GM12892 (cell line): ENCODE measurements at regions not wholly inside any gene's neighbourhood (a gene's known extent, or its start where the extent isn't known, plus 50 kb on each side); places are given as distances from the start of the nearest gene placed in this dataset.

ENCODE experiments used
- POLR2A ChIP-seq: IDR thresholded peaks from 2 replicates; pipeline ENCODE4 v1.6.1; 2011; ENCODE audit warnings: low read depth, low read length, control low read depth
- POLR2AphosphoS5 ChIP-seq: IDR thresholded peaks from 2 replicates; pipeline ENCODE4 v1.6.1; 2011; ENCODE audit warnings: low read depth, low read length, control low read depth

DNA sequence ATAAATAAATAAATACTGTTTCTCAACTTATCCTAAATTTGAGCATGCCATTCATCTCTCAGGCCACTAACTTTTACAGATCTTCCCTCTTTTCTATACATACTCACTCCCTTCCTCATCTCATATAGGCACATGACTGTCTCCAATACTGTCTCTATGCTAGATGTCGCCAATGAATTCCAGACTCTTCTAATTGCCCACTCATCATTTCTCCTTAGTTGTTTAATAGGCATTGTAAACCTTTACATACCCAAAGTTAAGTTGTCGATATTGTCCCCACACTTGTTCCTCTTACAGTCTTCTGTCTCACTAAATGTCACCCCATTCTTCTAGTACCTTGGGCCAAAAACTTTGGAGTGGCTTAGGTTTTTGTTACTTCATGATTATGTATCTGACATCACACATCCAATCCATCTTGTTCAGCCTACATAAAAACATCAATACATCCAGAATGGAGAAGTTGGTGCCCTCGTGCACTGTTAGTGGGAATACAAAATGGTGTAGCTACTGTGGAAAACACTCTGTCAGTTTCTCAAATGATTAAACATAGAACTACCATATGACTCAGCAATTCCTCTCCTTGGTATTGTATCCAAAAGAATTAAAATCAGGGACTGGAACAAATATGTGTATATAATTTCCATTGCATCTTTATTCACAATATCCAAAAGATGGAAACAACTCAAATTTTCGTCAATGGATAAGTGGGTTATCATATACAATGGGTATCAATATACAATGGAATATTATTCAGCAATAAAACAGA is 935.1 kb downstream of the SLC4A3 start:
- TF ChIP-seq POLR2A (no peak), POLR2AphosphoS5 (no peak)
